GM12874 (cell line): ENCODE measurements at regions not wholly inside any gene's neighbourhood (a gene's known extent, or its start where the extent isn't known, plus 50 kb on each side); places are given as distances from the start of the nearest gene placed in this dataset.

Source experiments
- CTCF ChIP-seq: IDR thresholded peaks from 2 replicates; pipeline ENCODE4 v1.5.1; 2011; ENCODE audit warnings: low read depth, mild to moderate bottlenecking, control low read depth, low read length, moderate library complexity; ENCODE audit not compliant: insufficient read depth

- TF ChIP-seq CTCF = no peak
Observed at GRCh38 chr10:30755441-30755953, 125.9 kb upstream of the LYZL2 start.

GRCh38 chr10:30752481-30752881, 122.9 kb upstream of the LYZL2 start:
- no peak for TF ChIP-seq CTCF

GRCh38 chr10:30751678-30752331, 122.3 kb upstream of the LYZL2 start:
- TF ChIP-seq CTCF = peak; percentile 92

- TF ChIP-seq CTCF = no peak
Observed at GRCh38 chr10:30750971-30751677, 121.6 kb upstream of the LYZL2 start.

- TF ChIP-seq CTCF = no peak
Observed at GRCh38 chr10:30749385-30749784, 119.8 kb upstream of the LYZL2 start.

- TF ChIP-seq CTCF = no peak
Observed at GRCh38 chr10:30748152-30748973, 118.8 kb upstream of the LYZL2 start.

GRCh38 chr10:30747633-30748032, 118.1 kb upstream of the LYZL2 start:
- TF ChIP-seq CTCF = no peak
